Skin of body (tissue), 1 donor: ENCODE measurements at regions not wholly inside any gene's neighbourhood (a gene's known extent, or its start where the extent isn't known, plus 50 kb on each side); places are given as distances from the start of the nearest gene placed in this dataset.
"Not testable (repeated sequence)": the region's sequence is repeated elsewhere in the genome, so short reads cannot be mapped to it uniquely, and the experiment has no call there.

ENCODE experiments used
- DNase-seq: peaks from one replicate; lab custom pipeline; 2025; lab: John Stamatoyannopoulos, UW

DNA sequence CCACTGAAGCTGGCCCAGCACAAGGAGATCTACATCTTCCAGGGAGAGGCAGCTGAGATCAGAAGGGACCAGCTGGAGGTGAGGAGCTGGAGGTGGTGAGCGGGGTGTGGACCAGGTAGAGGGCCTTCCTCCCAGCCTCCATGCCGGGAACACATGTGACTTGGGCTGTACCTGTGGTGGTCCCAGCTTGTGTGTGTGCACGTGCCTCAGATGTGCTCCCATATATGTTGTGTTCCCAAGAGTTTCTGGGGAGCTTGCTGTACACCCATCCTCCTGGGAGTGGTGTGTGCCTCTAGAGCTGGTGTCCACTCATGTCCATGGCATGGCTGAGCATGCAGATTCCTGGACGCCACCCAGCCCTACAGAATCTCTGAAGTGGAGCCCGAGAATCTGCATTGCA, 183.7 kb upstream of the AKAP13 start:
- DNase-seq: not testable (repeated sequence)

DNA sequence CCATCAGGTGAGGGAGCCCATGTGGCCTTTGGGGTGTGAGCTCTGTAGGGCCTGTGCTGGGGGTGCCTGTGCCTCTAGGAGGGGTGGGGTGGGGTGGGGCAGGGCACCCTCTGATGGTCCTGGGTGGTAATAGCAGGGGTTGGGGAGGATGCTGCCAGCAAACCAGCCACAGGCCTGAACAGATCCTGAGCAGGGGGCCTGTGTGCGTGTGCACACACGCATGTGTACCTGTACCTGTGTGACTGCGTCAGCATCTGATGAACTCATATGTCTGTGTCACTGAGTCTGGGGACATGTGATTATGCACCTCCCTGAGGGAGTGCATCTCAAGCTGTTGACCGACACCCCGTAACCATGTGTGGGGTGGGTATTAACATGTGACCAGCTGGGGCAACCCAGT, 182.8 kb upstream of the AKAP13 start:
- not testable (repeated sequence) for DNase-seq

DNA sequence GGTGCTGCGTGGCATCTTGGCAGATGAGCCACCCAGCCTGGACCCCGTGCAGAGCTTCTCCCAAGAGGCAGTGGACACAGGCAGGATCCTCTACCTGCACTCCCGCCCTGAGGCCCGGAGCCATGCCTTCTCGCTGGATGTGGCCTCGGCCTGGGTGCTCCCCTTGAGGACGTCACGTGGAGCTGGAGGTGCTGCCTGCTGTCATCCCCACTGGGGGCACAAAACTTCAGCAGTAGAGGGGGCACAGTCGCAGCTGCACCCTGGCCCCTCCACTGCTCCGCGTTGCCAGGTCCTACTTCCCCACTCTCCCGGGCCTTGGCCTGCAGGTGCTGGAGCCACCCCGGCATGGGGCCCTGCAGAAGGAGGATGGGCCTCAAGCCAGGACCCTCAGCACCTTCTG, 182.0 kb upstream of the AKAP13 start:
- DNase-seq: not testable (repeated sequence)

- not testable (repeated sequence) for DNase-seq
These were observed 180.2 kb upstream of the AKAP13 start for GRCh38 chr15:85200215-85200614.

GRCh38 chr15:85201118-85201793, 179.1 kb upstream of the AKAP13 start:
- not testable (repeated sequence) for DNase-seq

GRCh38 chr15:85204481-85204880, 175.9 kb upstream of the AKAP13 start:
- not testable (repeated sequence) for DNase-seq

DNA sequence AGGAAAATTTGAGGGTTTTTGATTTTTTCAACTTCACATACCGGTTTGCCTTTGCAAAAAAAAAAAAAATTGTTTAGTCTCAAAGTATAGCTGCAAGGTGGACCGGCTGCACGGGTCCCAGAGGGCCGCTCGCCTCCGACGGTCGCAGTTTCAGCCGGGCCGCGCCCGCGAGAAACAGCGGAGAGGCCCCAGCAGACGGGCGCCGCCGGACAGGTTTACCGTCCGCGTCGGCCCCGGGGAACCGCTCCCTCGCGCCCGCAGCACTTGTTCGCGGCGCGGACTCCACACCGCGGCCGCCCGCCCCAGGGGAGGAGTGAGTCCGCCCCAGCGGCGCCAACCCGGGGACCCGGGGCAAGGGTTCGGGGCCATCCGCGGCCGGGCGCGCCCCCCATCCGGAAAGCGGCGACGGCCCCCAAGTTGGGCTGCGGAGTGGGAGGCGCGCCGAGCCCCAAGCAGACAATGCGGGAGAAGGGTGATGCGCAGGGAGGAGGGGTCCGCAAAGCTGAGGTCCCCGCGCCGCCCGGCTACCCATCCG, 146.5 kb upstream of the AKAP13 start:
- not testable (repeated sequence) for DNase-seq

DNA sequence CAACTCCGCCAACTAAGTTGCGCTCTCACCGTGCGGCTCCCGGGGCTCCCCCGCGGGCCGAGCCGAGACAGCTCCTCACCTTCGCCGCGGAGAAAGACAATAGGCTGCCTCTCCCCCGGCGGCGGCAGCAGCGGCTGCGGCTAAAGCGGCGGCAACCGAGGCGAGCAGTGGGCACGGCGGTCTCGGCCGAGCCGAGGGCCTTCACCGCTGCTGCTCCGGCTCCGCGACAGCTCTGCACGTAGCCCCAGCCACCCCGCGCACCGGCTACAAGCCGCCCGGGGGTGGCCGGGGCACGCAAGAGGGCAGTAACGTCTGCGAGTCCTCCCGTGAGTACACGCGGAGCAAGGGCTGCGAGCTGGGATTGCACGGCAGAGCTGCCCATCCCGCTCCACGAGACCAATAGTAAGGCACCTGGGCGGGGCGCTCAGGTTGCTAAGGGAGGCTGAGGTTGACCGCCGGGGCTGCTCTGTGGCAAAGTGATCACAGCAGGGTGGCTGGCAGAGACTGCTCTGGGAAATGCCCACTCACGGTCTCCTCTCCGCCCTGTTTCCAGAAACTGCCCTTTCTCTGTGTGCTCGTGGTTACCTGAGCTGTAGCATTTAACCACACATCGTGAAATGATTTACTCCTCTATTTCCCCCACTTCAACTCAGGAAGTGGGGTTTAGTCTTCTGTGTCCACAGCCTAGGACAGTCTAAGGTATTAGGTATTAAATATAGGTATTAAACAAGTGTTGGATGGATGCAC, 145.8 kb upstream of the AKAP13 start:
- not testable (repeated sequence) for DNase-seq

DNA sequence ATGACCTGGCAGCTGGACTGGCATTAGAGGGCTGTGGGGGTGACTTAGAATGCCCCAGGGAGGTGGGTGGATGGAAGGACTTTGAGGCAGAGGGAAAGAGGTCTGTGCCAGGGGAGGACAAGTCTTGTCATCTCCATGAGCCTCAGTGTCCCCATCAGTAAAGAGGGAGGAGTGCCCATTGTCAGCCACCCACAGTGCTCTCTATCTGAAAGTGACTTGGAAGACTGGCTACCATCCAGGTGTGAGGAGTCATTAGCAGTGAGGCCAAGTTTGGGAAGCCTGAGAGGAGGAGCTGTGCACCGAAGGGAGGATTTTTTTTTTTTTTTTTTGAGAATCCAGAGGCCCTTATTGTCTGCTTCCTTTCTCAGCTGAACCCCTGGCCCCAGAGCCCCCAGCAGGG, 136.3 kb upstream of the AKAP13 start:
- not testable (repeated sequence) for DNase-seq

GRCh38 chr15:85250938-85251542, 129.4 kb upstream of the AKAP13 start:
- not testable (repeated sequence) for DNase-seq

DNA sequence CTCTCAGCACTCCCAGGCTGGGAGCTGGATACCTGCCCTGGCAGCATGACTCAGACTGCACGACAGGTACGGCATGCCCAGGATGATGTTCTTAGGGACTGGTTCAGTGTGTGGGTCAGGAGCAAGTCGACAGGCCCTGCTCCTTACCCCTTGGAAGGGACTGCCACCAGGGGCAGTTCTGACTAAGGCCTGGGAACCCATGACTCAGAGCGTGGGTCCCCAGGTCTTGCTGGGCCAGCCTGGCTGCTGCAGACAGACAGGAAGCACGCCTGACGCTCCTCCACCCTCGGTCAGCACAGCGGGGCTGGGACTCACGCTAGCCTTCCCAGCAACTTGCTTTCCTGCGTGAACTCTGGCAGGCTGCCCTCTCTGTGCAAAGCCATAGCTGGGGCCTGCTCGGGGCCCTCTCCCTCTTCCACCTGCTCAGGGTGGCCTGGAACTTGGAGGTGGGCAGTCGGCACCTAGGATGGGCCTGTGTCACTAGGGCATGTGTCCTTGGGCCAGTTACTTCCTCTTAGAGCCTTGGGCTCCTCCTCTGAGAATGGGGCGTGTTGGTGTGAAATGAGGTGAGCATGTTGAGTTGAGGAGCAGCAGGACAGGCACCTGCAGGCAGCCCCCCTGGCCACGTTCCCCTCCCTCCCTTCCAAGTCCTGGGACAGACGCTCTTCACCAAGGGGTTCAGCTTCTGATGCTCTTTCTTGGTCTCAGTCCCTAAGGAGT, 127.0 kb upstream of the AKAP13 start:
- not testable (repeated sequence) for DNase-seq

- DNase-seq: not testable (repeated sequence)
These were observed 125.4 kb upstream of the AKAP13 start for GRCh38 chr15:85254961-85255360.

GRCh38 chr15:85255502-85255901, 124.9 kb upstream of the AKAP13 start:
- not testable (repeated sequence) for DNase-seq

DNA sequence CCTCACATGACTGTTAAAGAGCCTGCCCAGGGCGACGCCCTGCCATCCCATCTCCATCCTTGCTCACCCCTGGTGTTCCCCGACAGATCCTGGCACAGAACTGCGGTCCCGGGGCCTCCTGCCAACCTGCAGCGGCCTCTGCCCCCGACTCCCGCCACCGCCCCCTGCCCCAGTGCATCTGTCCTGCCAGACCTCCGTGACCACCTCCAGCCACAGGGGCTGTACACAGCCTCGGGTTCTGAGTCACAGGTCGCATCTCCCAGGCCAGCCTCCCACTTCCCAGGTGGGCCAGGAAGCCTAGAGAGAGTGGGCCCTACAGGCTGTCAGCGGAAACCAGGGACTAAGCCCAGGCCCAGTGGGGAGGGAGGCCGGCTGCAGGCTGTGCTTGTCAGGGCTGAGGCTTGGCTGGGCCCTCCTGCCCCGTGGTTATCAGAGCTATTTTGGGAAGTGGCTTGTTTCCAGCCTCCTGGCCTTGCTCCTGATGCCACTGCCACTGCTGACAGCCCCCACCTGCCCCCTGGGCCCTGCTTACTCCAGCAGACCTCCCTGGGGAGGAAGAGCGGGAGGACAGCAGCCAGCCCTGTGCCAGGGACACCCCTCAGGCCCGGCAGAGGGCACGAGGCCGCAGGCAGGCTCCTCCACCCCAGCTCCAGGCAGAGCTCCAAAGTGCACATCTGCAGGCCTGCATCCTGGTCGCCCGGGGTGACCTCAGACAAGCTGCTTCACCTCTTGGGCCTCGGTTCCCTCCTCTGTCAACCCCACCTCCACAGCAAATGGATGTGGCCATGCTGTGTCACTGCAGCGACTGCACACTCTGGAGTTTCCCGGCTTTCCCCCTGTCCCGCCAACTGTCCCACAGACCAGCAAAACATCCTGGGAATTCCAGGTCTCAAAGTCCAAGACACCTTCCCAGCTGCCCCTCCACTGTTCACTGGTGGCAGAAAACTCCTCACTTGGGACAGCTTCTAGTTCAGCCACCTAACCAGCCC, 124.1 kb upstream of the AKAP13 start:
- DNase-seq: not testable (repeated sequence)

- DNase-seq: not testable (repeated sequence)
These were observed 122.3 kb upstream of the AKAP13 start for GRCh38 chr15:85258062-85258445.

- DNase-seq: not testable (repeated sequence)
These were observed 121.7 kb upstream of the AKAP13 start for GRCh38 chr15:85258559-85259209.

DNA sequence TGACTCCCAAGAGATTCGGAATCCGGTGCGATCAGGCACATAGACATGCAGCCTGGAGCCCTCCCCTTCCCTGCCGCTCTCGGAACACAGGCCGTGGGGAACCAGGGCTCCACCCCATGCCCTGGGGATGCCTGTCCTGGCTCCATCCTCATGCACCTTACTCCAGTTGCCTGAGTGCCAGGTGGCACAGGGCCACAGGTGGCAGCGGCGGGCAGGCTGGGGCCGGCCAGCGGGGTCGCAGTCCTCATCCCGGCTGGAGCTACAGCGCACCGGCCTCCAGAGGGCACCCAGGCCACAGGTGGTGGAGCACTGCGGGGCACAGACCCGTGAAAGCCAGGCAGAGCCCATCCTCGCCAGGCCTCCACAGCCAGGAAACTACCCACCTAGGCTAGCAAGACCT, 119.9 kb upstream of the AKAP13 start:
- DNase-seq: not testable (repeated sequence)

DNA sequence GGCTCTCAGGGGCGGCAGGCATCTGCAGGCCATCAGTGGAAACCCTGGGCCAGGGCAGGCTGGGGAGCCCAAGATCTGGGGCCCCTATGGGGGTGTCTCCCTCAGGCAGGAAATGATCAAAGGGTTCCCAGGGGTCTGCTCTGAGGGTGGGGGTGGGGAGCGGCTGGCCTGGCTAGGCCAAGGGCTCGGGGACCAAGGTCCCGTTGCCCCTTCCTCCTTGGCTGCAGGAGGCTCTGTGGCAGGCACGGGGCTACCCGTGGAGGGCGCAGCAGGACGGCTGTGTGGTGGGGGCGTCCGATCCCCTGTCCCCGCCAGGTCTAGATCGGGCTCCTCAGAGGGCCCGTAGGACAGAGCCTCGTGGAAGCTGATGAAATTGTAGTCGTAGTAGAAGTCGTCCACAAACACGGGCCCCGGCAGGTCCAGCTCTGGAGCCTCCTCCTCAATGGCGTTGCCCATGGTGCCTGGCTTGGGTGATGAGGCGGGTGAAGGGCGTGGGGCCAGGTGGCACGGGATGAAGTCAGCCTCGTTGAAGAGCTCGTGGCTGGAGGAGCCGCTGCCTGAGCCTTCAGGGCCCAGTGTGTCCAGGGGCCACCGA, 117.8 kb upstream of the AKAP13 start:
- DNase-seq: not testable (repeated sequence)

DNA sequence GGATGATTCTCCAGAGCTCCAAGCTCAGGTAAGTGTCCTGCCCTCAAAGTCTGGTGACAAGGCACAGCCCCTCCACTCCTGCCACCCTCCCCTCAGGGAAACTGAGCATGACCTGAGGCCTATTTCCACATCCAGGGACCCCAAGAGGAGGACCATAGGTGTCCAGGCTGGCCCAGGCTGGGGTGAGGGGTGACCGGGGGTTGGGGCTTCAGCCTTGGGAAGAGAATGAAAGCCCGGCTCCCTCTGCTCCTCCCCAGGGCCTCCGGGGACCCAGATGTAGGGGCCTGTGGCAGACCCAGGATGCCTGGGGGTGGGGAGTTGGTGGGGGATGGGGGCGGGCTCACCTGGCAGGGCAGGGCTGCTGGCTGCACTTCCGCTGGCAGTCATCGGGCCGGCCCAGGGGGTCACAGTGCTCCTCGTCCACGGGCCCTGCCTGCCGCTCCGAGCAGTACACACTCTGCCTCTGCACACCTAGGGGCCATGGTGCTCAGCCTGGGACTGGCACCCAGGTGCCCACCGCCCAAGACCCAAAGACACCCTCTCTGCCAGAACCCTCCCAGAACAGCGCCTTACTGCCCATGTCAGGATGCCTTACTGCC, 116.5 kb upstream of the AKAP13 start:
- DNase-seq: not testable (repeated sequence)
